HG02970 (cell line): ENCODE measurements at regions not wholly inside any gene's neighbourhood (a gene's known extent, or its start where the extent isn't known, plus 50 kb on each side); places are given as distances from the start of the nearest gene placed in this dataset.
"Not testable (repeated sequence)": the region's sequence is repeated elsewhere in the genome, so short reads cannot be mapped to it uniquely, and the experiment has no call there.

Experiments
- ATAC-seq: cut with Tn5 transposase; IDR thresholded peaks from one replicate; pipeline ENCODE4 v1.9.1; 2021; ENCODE audit warnings: mild to moderate bottlenecking, moderate library complexity, moderate number of reproducible peaks; ENCODE audit not compliant: unreplicated experiment, low FRiP score

GRCh38 chr5:97998941-97999340 is 774.5 kb upstream of the RGMB start:
- ATAC-seq, result no peak

- no peak for ATAC-seq
Measured at GRCh38 chr5:98004463-98004862, 769.0 kb upstream of the RGMB start.

- no peak for ATAC-seq
Measured at GRCh38 chr5:98016771-98017170, 756.7 kb upstream of the RGMB start.

GRCh38 chr5:98030273-98030672 is 743.2 kb upstream of the RGMB start:
- not testable (repeated sequence) for ATAC-seq

GRCh38 chr5:98031036-98031435 is 742.4 kb upstream of the RGMB start:
- not testable (repeated sequence) for ATAC-seq

- no peak for ATAC-seq
Measured at GRCh38 chr5:98031496-98031895, 742.0 kb upstream of the RGMB start.

- no peak for ATAC-seq
Measured at GRCh38 chr5:98031926-98032325, 741.5 kb upstream of the RGMB start.

GRCh38 chr5:98041661-98042060 is 731.8 kb upstream of the RGMB start:
- no peak for ATAC-seq

GRCh38 chr5:98042521-98042920 is 730.9 kb upstream of the RGMB start:
- no peak for ATAC-seq

GRCh38 chr5:98042961-98043360 is 730.5 kb upstream of the RGMB start:
- no peak for ATAC-seq

GRCh38 chr5:98050583-98050982 is 722.9 kb upstream of the RGMB start:
- no peak for ATAC-seq

- ATAC-seq, result no peak
Measured at GRCh38 chr5:98053170-98053569, 720.3 kb upstream of the RGMB start.

GRCh38 chr5:98060148-98060547 is 713.3 kb upstream of the RGMB start:
- no peak for ATAC-seq

- ATAC-seq, result no peak
Measured at GRCh38 chr5:98064118-98064685, 709.3 kb upstream of the RGMB start.

- ATAC-seq, result no peak
Measured at GRCh38 chr5:98065261-98065909, 708.1 kb upstream of the RGMB start.

- no peak for ATAC-seq
Measured at GRCh38 chr5:98066910-98067309, 706.6 kb upstream of the RGMB start.

GRCh38 chr5:98069876-98070512 is 703.5 kb upstream of the RGMB start:
- no peak for ATAC-seq

- no peak for ATAC-seq
Measured at GRCh38 chr5:98072921-98073320, 700.5 kb upstream of the RGMB start.

- ATAC-seq, result no peak
Measured at GRCh38 chr5:98076501-98076900, 697.0 kb upstream of the RGMB start.

- no peak for ATAC-seq
Measured at GRCh38 chr5:98085593-98085992, 687.9 kb upstream of the RGMB start.

- ATAC-seq, result no peak
Measured at GRCh38 chr5:98095072-98095471, 678.4 kb upstream of the RGMB start.

- ATAC-seq, result no peak
Measured at GRCh38 chr5:98096155-98096554, 677.3 kb upstream of the RGMB start.
